HuH-7.5 (cell line): ENCODE measurements at regions not wholly inside any gene's neighbourhood (a gene's known extent, or its start where the extent isn't known, plus 50 kb on each side); places are given as distances from the start of the nearest gene placed in this dataset.

Experiments used
- DNase-seq: peaks from one replicate; pipeline ENCODE4 v3.0.0; 2011; ENCODE audit warnings: low spot score

GRCh38 chr4:15376145-15376544, 51.7 kb upstream of the C1QTNF7 start:
- DNase-seq = no peak

- DNase-seq = no peak
These were observed 51.2 kb upstream of the C1QTNF7 start for GRCh38 chr4:15376594-15376993.
